ENCODE measurements at regions not wholly inside any gene's neighbourhood (a gene's known extent, or its start where the extent isn't known, plus 50 kb on each side); places are given as distances from the start of the nearest gene placed in this dataset.

- DNase-seq (ENCODE audit: extremely low read depth, low read depth): peak; percentile 15
- peak; percentile 66 for TF ChIP-seq CTCF (IDR thresholded peaks at IDR 0.05; ENCODE audit: low read depth, low read length, missing control alignments)
- H3K4me3 ChIP-seq (replicated peaks; ENCODE audit: low read depth, low read length): no peak overlapping the region
Observed at GRCh38 chr2:211157856-211158463, 601.6 kb downstream of the CPS1 start.

GRCh38 chr2:211159972-211160371 is 603.6 kb downstream of the CPS1 start:
- no peak for DNase-seq (ENCODE audit: extremely low read depth, low read depth)

GRCh38 chr2:211161236-211161635 is 604.8 kb downstream of the CPS1 start:
- no peak for DNase-seq (ENCODE audit: extremely low read depth, low read depth)
- no peak for TF ChIP-seq CTCF (IDR thresholded peaks at IDR 0.05; ENCODE audit: low read depth, low read length, missing control alignments)
- no peak overlapping the region for H3K4me3 ChIP-seq (replicated peaks; ENCODE audit: low read depth, low read length)

More at GRCh38 chr2:211159972-211160371, 603.6 kb downstream of the CPS1 start:
- TF ChIP-seq CTCF (IDR thresholded peaks at IDR 0.05; ENCODE audit: low read depth, low read length, missing control alignments): no peak
- H3K4me3 ChIP-seq (replicated peaks; ENCODE audit: low read depth, low read length): no peak overlapping the region

GRCh38 chr2:211162911-211163310 is 606.5 kb downstream of the CPS1 start:
- no peak for TF ChIP-seq CTCF (IDR thresholded peaks at IDR 0.05; ENCODE audit: low read depth, low read length, missing control alignments)
- no peak for DNase-seq (ENCODE audit: extremely low read depth, low read depth)

GRCh38 chr2:211170843-211171242 is 614.4 kb downstream of the CPS1 start:
- no peak overlapping the region for H3K4me3 ChIP-seq (replicated peaks; ENCODE audit: low read depth, low read length)
- TF ChIP-seq CTCF (IDR thresholded peaks at IDR 0.05; ENCODE audit: low read depth, low read length, missing control alignments): no peak
- no peak for DNase-seq (ENCODE audit: extremely low read depth, low read depth)

More at GRCh38 chr2:211162911-211163310, 606.5 kb downstream of the CPS1 start:
- no peak overlapping the region for H3K4me3 ChIP-seq (replicated peaks; ENCODE audit: low read depth, low read length)

- DNase-seq (ENCODE audit: extremely low read depth, low read depth): no peak
- no peak overlapping the region for H3K4me3 ChIP-seq (replicated peaks; ENCODE audit: low read depth, low read length)
- TF ChIP-seq CTCF (IDR thresholded peaks at IDR 0.05; ENCODE audit: low read depth, low read length, missing control alignments): no peak
Observed at GRCh38 chr2:211174021-211174420, 617.6 kb downstream of the CPS1 start.

GRCh38 chr2:211174631-211175030 is 618.2 kb downstream of the CPS1 start:
- TF ChIP-seq CTCF (IDR thresholded peaks at IDR 0.05; ENCODE audit: low read depth, low read length, missing control alignments): no peak
- no peak overlapping the region for H3K4me3 ChIP-seq (replicated peaks; ENCODE audit: low read depth, low read length)
- no peak for DNase-seq (ENCODE audit: extremely low read depth, low read depth)

Measured in HFF-Myc (cell line).